ENCODE measurements at regions not wholly inside any gene's neighbourhood (a gene's known extent, or its start where the extent isn't known, plus 50 kb on each side); places are given as distances from the start of the nearest gene placed in this dataset.

DNA sequence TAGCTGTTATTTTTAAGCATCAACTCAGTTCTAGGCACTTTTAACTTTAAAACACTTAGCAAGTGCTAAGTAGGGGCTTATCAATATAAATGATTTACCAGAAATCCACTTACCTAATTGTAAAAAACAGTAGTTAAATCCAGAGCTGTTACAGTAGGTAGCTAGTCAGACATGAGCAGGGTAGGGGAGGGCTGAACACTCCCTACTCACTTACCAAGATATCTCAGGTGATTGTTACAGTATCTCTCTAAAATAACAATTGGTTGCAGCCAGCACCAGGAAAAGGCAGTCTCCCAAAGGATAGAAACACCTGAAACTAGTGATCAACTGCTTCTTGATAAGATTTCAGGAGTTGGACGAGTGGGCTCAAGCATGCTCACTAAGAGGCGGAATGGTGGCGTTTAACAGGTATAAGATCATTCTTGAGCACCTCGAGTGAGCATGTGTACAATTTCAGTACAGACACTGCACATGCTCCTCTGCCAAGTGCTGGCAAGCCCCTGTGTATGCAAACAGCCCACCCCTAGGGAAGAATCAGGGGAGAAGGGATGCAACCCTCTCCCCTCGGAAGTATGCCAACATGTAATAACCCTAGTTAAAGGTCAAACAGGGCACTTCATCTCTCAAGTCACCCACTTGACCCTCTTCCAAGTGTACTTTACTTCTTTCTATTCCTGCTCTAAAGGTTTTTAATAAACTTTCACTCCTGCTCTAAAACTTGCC, 1113.6 kb upstream of the SEL1L start:
- H3K4me1 ChIP-seq (ENCODE audit: control insufficient read depth, insufficient read depth, low read length): no peaks in the 10 kb centered on the region
- CTCF ChIA-PET: no interaction called here
- no peak overlapping the region for H3K4me3 ChIP-seq (ENCODE audit: low read depth in 2 of 2, low read length in 2 of 2)
- no TSS peak for BruUV-seq (replicated peaks)
- POLR2A ChIA-PET: no interaction called here
- in situ Hi-C loops (cut with HindIII; ENCODE audit: low pct_unique_long_range_greater_than_20kb, low sequenced_read_pairs): no loop called here
- H3K36me3 ChIP-seq (ENCODE audit: control insufficient read depth, insufficient read depth, low read length): no peaks in the 10 kb centered on the region
- intact Hi-C loops (cut with micrococcal nuclease; ENCODE audit: unreplicated experiment): no loop called here
- H3K27me3 ChIP-seq (ENCODE audit: control insufficient read depth, insufficient read depth, low read length): no peaks in the 10 kb centered on the region
- DNase-seq (ENCODE audit: low read depth, low spot score): no peak
- H3K9me3 ChIP-seq (ENCODE audit: control insufficient read depth, insufficient read depth, low read depth, low read length): 0 out of 2 replicates have a peak, but pooled peaks cover 5% of the 10 kb centered on the region
- TF ChIP-seq TCF7L2 (IDR thresholded peaks at IDR 0.05; ENCODE audit: low read depth, low read length) (no peak), POLR2AphosphoS5 (IDR thresholded peaks at IDR 0.05; ENCODE audit: low read depth, low read length) (no peak), SIN3A (IDR thresholded peaks at IDR 0.05; ENCODE audit: borderline replicate concordance, insufficient read depth, low read depth, low read length) (no peak)
- TF ChIP-seq, protein P1, sequence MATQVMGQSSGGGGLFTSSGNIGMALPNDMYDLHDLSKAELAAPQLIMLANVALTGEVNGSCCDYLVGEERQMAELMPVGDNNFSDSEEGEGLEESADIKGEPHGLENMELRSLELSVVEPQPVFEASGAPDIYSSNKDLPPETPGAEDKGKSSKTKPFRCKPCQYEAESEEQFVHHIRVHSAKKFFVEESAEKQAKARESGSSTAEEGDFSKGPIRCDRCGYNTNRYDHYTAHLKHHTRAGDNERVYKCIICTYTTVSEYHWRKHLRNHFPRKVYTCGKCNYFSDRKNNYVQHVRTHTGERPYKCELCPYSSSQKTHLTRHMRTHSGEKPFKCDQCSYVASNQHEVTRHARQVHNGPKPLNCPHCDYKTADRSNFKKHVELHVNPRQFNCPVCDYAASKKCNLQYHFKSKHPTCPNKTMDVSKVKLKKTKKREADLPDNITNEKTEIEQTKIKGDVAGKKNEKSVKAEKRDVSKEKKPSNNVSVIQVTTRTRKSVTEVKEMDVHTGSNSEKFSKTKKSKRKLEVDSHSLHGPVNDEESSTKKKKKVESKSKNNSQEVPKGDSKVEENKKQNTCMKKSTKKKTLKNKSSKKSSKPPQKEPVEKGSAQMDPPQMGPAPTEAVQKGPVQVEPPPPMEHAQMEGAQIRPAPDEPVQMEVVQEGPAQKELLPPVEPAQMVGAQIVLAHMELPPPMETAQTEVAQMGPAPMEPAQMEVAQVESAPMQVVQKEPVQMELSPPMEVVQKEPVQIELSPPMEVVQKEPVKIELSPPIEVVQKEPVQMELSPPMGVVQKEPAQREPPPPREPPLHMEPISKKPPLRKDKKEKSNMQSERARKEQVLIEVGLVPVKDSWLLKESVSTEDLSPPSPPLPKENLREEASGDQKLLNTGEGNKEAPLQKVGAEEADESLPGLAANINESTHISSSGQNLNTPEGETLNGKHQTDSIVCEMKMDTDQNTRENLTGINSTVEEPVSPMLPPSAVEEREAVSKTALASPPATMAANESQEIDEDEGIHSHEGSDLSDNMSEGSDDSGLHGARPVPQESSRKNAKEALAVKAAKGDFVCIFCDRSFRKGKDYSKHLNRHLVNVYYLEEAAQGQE (IDR thresholded peaks at IDR 0.05; ENCODE audit: insufficient read depth in 1 of 2, low read depth in 2 of 2, low read length in 1 of 2): no peak
- TF ChIP-seq, protein P2, sequence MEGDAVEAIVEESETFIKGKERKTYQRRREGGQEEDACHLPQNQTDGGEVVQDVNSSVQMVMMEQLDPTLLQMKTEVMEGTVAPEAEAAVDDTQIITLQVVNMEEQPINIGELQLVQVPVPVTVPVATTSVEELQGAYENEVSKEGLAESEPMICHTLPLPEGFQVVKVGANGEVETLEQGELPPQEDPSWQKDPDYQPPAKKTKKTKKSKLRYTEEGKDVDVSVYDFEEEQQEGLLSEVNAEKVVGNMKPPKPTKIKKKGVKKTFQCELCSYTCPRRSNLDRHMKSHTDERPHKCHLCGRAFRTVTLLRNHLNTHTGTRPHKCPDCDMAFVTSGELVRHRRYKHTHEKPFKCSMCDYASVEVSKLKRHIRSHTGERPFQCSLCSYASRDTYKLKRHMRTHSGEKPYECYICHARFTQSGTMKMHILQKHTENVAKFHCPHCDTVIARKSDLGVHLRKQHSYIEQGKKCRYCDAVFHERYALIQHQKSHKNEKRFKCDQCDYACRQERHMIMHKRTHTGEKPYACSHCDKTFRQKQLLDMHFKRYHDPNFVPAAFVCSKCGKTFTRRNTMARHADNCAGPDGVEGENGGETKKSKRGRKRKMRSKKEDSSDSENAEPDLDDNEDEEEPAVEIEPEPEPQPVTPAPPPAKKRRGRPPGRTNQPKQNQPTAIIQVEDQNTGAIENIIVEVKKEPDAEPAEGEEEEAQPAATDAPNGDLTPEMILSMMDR (IDR thresholded peaks at IDR 0.05): no peak
- ATAC-seq: no peak
- no peak overlapping the region for H3K27ac ChIP-seq (ENCODE audit: low read length)

DNA sequence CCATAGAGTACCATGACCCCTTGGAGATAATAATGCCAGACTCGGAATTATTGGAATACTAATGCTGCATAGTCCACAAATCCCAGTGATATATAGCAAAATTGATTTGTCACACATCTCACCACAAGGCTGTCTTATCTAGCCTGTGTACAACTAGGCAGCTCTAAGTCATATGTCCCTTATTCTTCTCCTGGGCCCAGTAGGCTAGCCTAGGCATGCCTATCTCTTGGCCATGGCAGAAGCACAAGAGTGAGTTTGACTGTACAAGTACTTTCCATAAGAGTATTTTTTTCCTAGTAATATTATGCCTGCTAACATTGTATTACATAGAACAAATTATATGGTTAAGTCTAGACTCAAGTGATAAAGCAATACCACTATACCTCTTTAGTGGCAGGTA, 1122.1 kb upstream of the SEL1L start:
- no TSS peak for BruUV-seq (replicated peaks)
- POLR2A ChIA-PET: no interaction called here

More for the DNA sequence above, 1122.1 kb upstream of the SEL1L start:
- in situ Hi-C loops (cut with HindIII; ENCODE audit: low pct_unique_long_range_greater_than_20kb, low sequenced_read_pairs) (no loop called here), intact Hi-C loops (cut with micrococcal nuclease; ENCODE audit: unreplicated experiment) (no loop called here)
- TF ChIP-seq TCF7L2 (IDR thresholded peaks at IDR 0.05; ENCODE audit: low read depth, low read length) (no peak), SIN3A (IDR thresholded peaks at IDR 0.05; ENCODE audit: borderline replicate concordance, insufficient read depth, low read depth, low read length) (no peak), POLR2AphosphoS5 (IDR thresholded peaks at IDR 0.05; ENCODE audit: low read depth, low read length) (no peak)
- TF ChIP-seq, protein P2 (IDR thresholded peaks at IDR 0.05): no peak
- TF ChIP-seq, protein P1 (IDR thresholded peaks at IDR 0.05; ENCODE audit: insufficient read depth in 1 of 2, low read depth in 2 of 2, low read length in 1 of 2): no peak
- Histone ChIP-seq H3K27me3 (ENCODE audit: control insufficient read depth, insufficient read depth, low read length) (no peaks in the 10 kb centered on the region), H3K9me3 (ENCODE audit: control insufficient read depth, insufficient read depth, low read depth, low read length) (peaks cover 11% of the 10 kb centered on the region; the same call in 1 of the 2 replicates), H3K4me1 (ENCODE audit: control insufficient read depth, insufficient read depth, low read length) (no peaks in the 10 kb centered on the region), H3K27ac (ENCODE audit: low read length) (no peak overlapping the region), H3K36me3 (ENCODE audit: control insufficient read depth, insufficient read depth, low read length) (no peaks in the 10 kb centered on the region), H3K4me3 (ENCODE audit: low read depth in 2 of 2, low read length in 2 of 2) (no peak overlapping the region)
- CTCF ChIA-PET: no interaction called here
- ATAC-seq (no peak), DNase-seq (ENCODE audit: low read depth, low spot score) (no peak)
